HUES6 (cell line): ENCODE measurements at regions not wholly inside any gene's neighbourhood (a gene's known extent, or its start where the extent isn't known, plus 50 kb on each side); places are given as distances from the start of the nearest gene placed in this dataset.
"Not testable (repeated sequence)": the region's sequence is repeated elsewhere in the genome, so short reads cannot be mapped to it uniquely, and the experiment has no call there.

ENCODE experiments used
- H3K27ac ChIP-seq: 2 replicates; pipeline ENCODE4 v1.7.0; 2013; ENCODE audit warnings: low read depth, mild to moderate bottlenecking, low read length, inconsistent platforms
- H3K27me3 ChIP-seq: 2 replicates; pipeline ENCODE4 v1.6.1; 2013; ENCODE audit warnings: low read length; ENCODE audit not compliant: control insufficient read depth, insufficient read depth
- H3K36me3 ChIP-seq: 2 replicates; pipeline ENCODE4 v1.6.1; 2013; ENCODE audit warnings: low read length; ENCODE audit not compliant: control insufficient read depth, insufficient read depth
- H3K4me1 ChIP-seq: 2 replicates; pipeline ENCODE4 v1.6.1; 2013; ENCODE audit warnings: low read length; ENCODE audit not compliant: control insufficient read depth, insufficient read depth
- H3K4me3 ChIP-seq: 2 replicates; pipeline ENCODE4 v1.5.1; 2013; ENCODE audit warnings: low read depth, low read length
- H3K9ac ChIP-seq: one replicate; pipeline ENCODE4 v1.6.1; 2013; ENCODE audit warnings: mild to moderate bottlenecking, low read length
- H3K9me3 ChIP-seq: 2 replicates; pipeline ENCODE4 v1.6.1; 2013; ENCODE audit warnings: low read depth, low read length; ENCODE audit not compliant: control insufficient read depth, insufficient read depth

DNA sequence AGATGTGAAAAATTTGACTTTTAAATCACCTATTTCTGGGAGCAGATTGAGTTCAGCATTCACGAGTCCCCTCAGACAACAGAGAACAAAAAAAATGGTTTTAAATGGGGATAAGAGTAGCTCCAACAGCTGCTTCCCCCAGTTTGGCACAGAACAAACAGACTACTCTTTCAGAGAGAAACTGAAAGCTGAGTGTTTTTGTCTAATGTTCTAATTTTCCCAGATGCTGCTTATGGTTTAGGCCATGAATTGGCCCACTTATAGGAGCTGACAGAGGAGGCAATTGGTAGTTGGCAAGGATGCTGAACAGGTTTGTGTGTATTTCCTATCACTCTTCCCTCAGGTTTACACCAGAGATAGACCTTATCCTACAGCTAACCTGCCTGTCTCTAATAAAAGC is 1637.4 kb upstream of the PRMT6 start:
- Histone ChIP-seq H3K9me3 (no peaks in the 10 kb centered on the region), H3K9ac (no peak overlapping the region), H3K36me3 (no peaks in the 10 kb centered on the region), H3K4me1 (peaks cover 6% of the 10 kb centered on the region; the same call in 1 of the 2 replicates), H3K4me3 (no peak overlapping the region), H3K27me3 (no peaks in the 10 kb centered on the region), H3K27ac (no peak overlapping the region)

DNA sequence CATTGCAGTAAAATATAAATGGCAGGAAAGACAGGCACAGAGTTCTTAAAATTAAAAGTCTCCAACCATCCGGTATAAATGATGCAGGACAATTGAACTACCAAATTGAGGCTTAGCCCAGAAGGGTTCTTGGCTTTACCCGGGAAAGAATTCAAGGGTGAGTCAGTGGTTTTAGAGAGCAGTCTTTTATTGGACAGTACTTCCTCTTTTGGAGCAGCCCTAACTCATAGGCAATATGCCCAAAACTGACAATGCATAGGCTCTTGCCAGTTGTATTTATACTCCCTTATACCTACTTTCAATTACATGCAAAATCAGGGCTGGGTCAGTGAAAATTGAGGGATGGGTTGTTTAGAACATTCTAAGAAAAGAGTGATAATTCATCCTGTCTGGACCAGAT is 1628.9 kb upstream of the PRMT6 start:
- no peaks in the 10 kb centered on the region for H3K9me3 ChIP-seq
- H3K4me3 ChIP-seq: no peak overlapping the region
- no peak overlapping the region for H3K27ac ChIP-seq
- no peaks in the 10 kb centered on the region for H3K27me3 ChIP-seq
- no peak overlapping the region for H3K9ac ChIP-seq
- H3K4me1 ChIP-seq: no peaks in the 10 kb centered on the region
- H3K36me3 ChIP-seq: no peaks in the 10 kb centered on the region

DNA sequence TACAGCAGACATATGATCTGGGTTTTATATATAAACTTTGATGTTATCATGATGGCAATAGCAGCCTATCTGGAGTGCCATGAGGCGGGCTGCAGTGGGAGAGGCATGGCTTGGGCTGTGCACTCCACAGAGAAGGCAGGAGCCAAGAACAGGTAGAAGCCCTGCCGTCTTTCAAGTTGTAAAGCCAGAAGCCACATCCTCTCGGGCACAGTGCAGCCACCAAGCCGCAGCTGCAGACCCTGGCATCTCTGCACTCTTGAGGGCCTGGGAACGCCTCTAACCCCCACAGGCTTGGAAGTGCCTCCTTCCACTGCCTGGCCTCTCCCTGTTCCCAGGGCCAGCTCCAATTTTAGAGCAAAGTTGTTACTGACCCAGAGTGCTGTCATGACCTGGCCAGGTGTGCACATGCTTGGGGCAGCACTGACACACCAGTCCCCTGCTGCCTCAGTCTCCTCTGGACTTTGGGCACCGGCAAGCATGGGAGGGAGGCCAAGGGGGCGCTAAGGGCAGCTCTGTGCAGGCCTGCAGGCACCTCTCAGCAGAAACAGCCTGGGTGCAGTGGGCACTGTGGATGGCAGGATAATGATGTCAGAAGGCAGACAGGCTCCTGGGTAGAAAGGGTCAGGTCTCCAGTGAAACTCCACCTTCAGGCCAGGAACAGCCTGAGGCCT is 1619.8 kb upstream of the PRMT6 start:
- Histone ChIP-seq H3K9me3 (peaks cover 7% of the 10 kb centered on the region; the same call in 1 of the 2 replicates), H3K27ac (no peak overlapping the region), H3K27me3 (no peaks in the 10 kb centered on the region), H3K9ac (no peak overlapping the region), H3K4me1 (no peaks in the 10 kb centered on the region), H3K36me3 (no peaks in the 10 kb centered on the region), H3K4me3 (no peak overlapping the region)

DNA sequence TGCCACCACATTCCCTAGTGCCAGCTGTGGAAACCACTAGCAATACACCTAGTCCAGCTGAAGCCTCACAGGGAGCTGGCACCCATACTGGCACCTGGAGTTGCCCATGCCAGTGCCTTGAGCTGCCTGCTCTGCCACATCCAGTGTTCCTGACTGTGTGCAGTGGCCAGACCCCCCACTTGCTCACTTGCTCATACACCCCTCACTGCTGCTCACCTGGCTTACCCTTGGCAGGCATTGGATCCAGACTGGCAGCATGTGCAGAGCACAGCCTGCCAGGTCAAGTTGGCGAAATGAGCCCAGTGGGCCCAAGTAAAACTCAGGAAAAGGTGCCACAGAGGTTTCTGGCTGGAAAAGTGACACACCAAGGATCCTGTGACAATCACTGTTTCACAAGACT is 1618.6 kb upstream of the PRMT6 start:
- Histone ChIP-seq H3K27me3 (no peaks in the 10 kb centered on the region), H3K4me3 (no peak overlapping the region), H3K27ac (no peak overlapping the region), H3K9me3 (peaks cover 7% of the 10 kb centered on the region; the same call in 1 of the 2 replicates), H3K36me3 (no peaks in the 10 kb centered on the region), H3K4me1 (no peaks in the 10 kb centered on the region), H3K9ac (no peak overlapping the region)

DNA sequence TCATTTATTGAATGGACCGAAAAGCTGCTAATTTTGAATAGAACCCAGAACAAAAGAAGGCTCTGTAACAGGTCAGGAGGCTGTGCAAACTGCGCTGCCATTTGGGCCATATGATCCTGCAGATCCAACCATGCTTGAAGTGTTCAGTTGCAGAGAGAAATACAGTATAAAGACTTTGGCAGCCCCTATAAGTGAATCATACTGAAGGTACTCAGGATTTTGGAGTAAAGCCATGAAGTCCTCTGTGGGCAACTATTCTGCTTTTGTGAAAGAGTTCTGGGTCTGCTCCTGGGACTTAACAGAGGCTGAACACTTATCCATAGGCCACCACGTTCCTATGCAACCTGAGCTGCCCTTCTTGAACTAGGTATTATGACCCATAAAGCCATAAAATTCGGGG is 1613.6 kb upstream of the PRMT6 start:
- no peaks in the 10 kb centered on the region for H3K36me3 ChIP-seq
- H3K9ac ChIP-seq: no peak overlapping the region
- no peaks in the 10 kb centered on the region for H3K4me1 ChIP-seq
- H3K27me3 ChIP-seq: no peaks in the 10 kb centered on the region
- H3K4me3 ChIP-seq: no peak overlapping the region
- no peaks in the 10 kb centered on the region for H3K9me3 ChIP-seq
- H3K27ac ChIP-seq: no peak overlapping the region

DNA sequence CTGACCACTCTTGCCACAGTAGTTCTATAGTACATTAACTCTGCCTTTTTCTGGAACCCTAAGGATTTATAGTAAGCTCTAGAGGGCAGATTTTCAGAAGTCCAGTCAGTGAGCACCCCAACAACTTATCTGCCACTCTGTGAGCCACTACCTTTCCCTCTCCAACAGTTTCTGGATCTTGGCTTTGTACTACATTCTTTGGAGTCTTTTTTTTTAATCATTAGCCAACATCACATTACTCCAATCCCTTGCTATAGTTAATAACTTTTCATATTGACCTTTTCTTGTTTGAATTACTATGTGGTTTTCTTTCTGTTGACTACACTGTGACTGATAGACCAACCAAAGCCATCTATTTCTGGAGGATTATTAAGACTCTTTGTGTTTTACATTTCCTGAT is 1596.7 kb upstream of the PRMT6 start:
- no peaks in the 10 kb centered on the region for H3K9me3 ChIP-seq

DNA sequence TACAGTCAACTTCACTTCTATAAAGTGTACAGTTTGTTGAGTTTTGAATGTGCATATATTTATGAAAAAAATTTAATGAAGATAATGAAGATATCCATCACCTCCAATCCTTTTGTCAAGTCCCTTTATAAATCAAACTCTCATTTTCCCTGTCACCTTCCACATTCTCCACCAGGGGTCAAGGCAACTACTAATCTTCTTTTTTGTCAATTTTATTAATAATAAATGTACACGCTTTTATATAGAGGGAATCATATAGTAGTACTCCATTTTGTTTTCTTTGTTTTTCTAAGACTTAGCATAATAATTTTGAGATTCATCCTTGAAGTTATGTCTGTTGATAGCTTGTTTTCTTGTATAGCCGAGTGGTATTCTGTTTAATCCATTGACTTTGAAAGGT is 1594.2 kb upstream of the PRMT6 start:
- no peaks in the 10 kb centered on the region for H3K9me3 ChIP-seq
- H3K9ac ChIP-seq: no peak overlapping the region
- H3K27ac ChIP-seq: no peak overlapping the region
- no peaks in the 10 kb centered on the region for H3K27me3 ChIP-seq
- H3K36me3 ChIP-seq: no peaks in the 10 kb centered on the region
- peaks cover 6% of the 10 kb centered on the region; the same call in 1 of the 2 replicates for H3K4me1 ChIP-seq
- H3K4me3 ChIP-seq: no peak overlapping the region

More for the DNA sequence above, 1596.7 kb upstream of the PRMT6 start:
- Histone ChIP-seq H3K27me3 (no peaks in the 10 kb centered on the region), H3K9ac (no peak overlapping the region), H3K27ac (no peak overlapping the region), H3K4me1 (peaks cover 6% of the 10 kb centered on the region; the same call in 1 of the 2 replicates), H3K36me3 (no peaks in the 10 kb centered on the region), H3K4me3 (no peak overlapping the region)

DNA sequence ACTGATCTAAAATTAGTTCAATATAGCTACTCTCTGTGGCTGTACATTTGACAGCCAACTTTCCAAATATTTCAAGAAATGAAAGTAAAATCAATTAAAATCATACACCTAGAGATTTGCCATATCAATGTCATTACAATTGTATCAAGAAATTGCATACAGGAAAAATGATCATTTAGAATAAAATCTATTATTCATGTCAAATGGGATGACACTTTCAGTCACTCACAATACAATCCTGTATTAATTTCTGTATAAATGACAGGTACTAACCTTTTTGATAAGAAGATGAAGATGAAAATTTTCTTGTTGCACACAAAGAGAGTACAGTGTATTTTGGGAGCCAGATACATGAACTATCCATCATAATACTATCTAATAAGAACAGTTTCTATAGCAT is 1588.9 kb upstream of the PRMT6 start:
- H3K27me3 ChIP-seq: no peaks in the 10 kb centered on the region
- no peak overlapping the region for H3K27ac ChIP-seq
- no peaks in the 10 kb centered on the region for H3K36me3 ChIP-seq
- no peaks in the 10 kb centered on the region for H3K9me3 ChIP-seq
- H3K4me3 ChIP-seq: no peak overlapping the region
- no peak overlapping the region for H3K9ac ChIP-seq
- peaks cover 4% of the 10 kb centered on the region; the same call in 1 of the 2 replicates for H3K4me1 ChIP-seq

DNA sequence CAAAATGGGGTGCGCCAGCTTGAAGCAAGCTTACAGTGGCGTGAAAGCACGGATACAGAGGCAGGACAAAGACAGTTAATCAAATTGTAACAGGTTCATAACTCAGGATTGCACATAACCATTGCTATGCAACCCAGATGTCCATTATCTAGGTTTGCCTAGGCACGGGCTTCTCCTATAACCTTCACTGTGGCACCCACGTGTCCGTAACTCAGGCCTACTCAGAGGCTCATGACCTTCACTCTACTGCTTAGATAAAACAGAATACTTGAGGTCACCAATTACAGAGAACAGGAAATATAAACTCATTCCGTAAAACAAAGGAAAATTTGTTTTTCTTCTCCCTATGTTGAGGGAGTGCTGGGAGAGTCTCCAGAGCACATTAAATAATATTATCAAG is 1585.9 kb upstream of the PRMT6 start:
- not testable (repeated sequence) for H3K9ac ChIP-seq, H3K36me3 ChIP-seq, H3K4me1 ChIP-seq, H3K4me3 ChIP-seq, H3K9me3 ChIP-seq, H3K27me3 ChIP-seq, H3K27ac ChIP-seq

DNA sequence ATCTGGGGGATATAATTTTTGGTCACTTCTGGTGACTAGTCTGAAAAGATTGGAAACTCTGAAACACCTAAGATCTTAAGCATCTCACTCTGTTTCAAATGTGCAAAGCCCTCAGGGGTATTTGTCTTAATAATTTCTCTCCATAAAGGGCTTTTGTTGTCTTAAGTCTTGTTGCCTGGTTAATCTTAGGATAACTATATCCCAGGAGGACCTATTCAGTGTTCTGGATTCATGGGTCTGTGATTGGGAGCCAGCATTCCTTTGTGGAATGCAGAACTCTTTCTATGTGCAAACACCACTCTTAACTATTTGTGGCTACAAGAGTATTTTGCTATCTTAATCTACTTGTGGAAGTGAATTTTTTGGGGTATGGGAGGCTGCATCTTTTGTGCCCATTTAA is 1573.0 kb upstream of the PRMT6 start:
- Histone ChIP-seq H3K4me1 (no peaks in the 10 kb centered on the region), H3K27me3 (no peaks in the 10 kb centered on the region), H3K27ac (no peak overlapping the region), H3K9me3 (no peaks in the 10 kb centered on the region), H3K9ac (no peak overlapping the region), H3K4me3 (no peak overlapping the region), H3K36me3 (no peaks in the 10 kb centered on the region)

DNA sequence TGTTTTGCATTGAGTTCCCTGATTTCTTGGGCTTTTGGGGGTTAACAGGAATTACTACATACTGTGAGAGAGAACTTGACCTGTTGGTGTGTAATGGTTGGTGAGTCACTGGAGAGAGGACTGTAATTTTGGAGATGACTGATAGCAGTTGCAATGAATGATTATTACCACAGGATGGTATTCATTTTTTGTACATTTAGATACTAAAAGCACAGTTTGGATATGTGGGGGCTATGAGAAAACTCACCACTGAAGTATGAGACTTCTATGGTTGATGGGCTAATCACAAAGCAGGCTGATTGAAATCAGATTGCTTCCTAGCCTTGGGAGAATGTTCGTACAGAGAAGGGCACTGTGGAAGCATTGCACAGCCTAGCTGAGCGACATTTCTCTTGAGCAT is 1571.3 kb upstream of the PRMT6 start:
- Histone ChIP-seq H3K4me1 (no peaks in the 10 kb centered on the region), H3K27me3 (no peaks in the 10 kb centered on the region), H3K4me3 (no peak overlapping the region), H3K9me3 (no peaks in the 10 kb centered on the region), H3K27ac (no peak overlapping the region), H3K36me3 (no peaks in the 10 kb centered on the region), H3K9ac (no peak overlapping the region)

DNA sequence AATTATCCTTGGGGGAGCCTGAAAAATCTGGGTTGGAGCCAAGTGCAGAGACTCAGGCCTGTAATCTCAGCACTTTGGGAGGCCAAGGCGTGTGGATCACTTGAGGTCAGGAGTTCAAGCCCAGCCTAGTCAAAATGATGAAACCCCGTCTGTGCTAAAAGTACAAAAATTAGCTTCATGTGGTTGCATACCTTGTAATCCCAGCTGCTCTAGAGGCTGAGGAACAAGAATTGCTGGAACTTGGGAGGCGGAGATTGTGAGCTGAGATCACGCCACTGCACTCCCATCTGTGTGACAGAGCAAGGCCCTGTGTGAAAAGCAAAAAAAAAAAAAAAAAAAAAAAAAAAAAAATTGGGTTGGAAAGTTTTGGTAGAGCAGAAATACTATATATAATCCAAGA is 1563.6 kb upstream of the PRMT6 start:
- Histone ChIP-seq H3K4me1 (no peaks in the 10 kb centered on the region), H3K36me3 (no peaks in the 10 kb centered on the region), H3K4me3 (no peak overlapping the region), H3K27ac (no peak overlapping the region), H3K27me3 (no peaks in the 10 kb centered on the region), H3K9ac (no peak overlapping the region), H3K9me3 (no peaks in the 10 kb centered on the region)
